ENCODE measurements at regions not wholly inside any gene's neighbourhood (a gene's known extent, or its start where the extent isn't known, plus 50 kb on each side); places are given as distances from the start of the nearest gene placed in this dataset.

- Histone ChIP-seq H3K9me3 (ENCODE audit: control insufficient read depth, insufficient read depth, low read depth, low read length) (no peaks in the 10 kb centered on the region), H3K36me3 (ENCODE audit: control insufficient read depth, insufficient read depth, low read length) (no peaks in the 10 kb centered on the region), H3K27me3 (ENCODE audit: control insufficient read depth, insufficient read depth, low read length) (peaks cover 4% of the 10 kb centered on the region), H4K20me1 (ENCODE audit: control insufficient read depth, extremely low read depth, insufficient read depth, low read length) (no peaks in the 10 kb centered on the region), H3K9ac (ENCODE audit: insufficient read depth, low read length) (no peak overlapping the region), H3K4me2 (ENCODE audit: extremely low read depth, insufficient read depth, low read length) (no peak overlapping the region), H3K79me2 (ENCODE audit: control insufficient read depth, insufficient read depth, low read length) (no peaks in the 10 kb centered on the region), H2AFZ (ENCODE audit: low read length) (no peak overlapping the region), H3K4me3 (replicated peaks in 1 of 4; ENCODE audit: control extremely low read depth in 1 of 4, insufficient read depth in 1 of 4, low read depth in 3 of 4, low read length in 4 of 4) (no peak overlapping the region), H3K4me1 (ENCODE audit: control insufficient read depth, extremely low read depth, insufficient read depth, low read length) (no peaks in the 10 kb centered on the region), H3K27ac (ENCODE audit: insufficient read depth, low read length) (no peak overlapping the region)
- no peak for DNase-seq (ENCODE audit: low read depth in 2 of 2)
- TF ChIP-seq CTCF (conservative IDR thresholded peaks at IDR 0.05 in 1 of 2, IDR thresholded peaks at IDR 0.05 in 1 of 2; ENCODE audit: low read depth in 1 of 2, low read length in 2 of 2) (no peak), EZH2 (IDR thresholded peaks at IDR 0.05; ENCODE audit: low read length, missing control alignments) (no peak)
Observed at GRCh38 chr15:69524296-69524695, 71.7 kb downstream of the RPLP1 start.

GRCh38 chr15:69524814-69525213 lies 72.2 kb downstream of the RPLP1 start:
- no peaks in the 10 kb centered on the region for H3K36me3 ChIP-seq (ENCODE audit: control insufficient read depth, insufficient read depth, low read length)
- H3K27ac ChIP-seq (ENCODE audit: insufficient read depth, low read length): no peak overlapping the region
- H2AFZ ChIP-seq (ENCODE audit: low read length): no peak overlapping the region
- TF ChIP-seq EZH2 (IDR thresholded peaks at IDR 0.05; ENCODE audit: low read length, missing control alignments) (no peak), CTCF (conservative IDR thresholded peaks at IDR 0.05 in 1 of 2, IDR thresholded peaks at IDR 0.05 in 1 of 2; ENCODE audit: low read depth in 1 of 2, low read length in 2 of 2) (no peak)
- H3K4me2 ChIP-seq (ENCODE audit: extremely low read depth, insufficient read depth, low read length): no peak overlapping the region
- no peak overlapping the region for H3K9ac ChIP-seq (ENCODE audit: insufficient read depth, low read length)
- H3K27me3 ChIP-seq (ENCODE audit: control insufficient read depth, insufficient read depth, low read length): peaks cover 4% of the 10 kb centered on the region
- H4K20me1 ChIP-seq (ENCODE audit: control insufficient read depth, extremely low read depth, insufficient read depth, low read length): no peaks in the 10 kb centered on the region
- no peaks in the 10 kb centered on the region for H3K9me3 ChIP-seq (ENCODE audit: control insufficient read depth, insufficient read depth, low read depth, low read length)
- H3K4me3 ChIP-seq (replicated peaks in 1 of 4; ENCODE audit: control extremely low read depth in 1 of 4, insufficient read depth in 1 of 4, low read depth in 3 of 4, low read length in 4 of 4): no peak overlapping the region
- DNase-seq (ENCODE audit: low read depth in 2 of 2): no peak
- H3K4me1 ChIP-seq (ENCODE audit: control insufficient read depth, extremely low read depth, insufficient read depth, low read length): no peaks in the 10 kb centered on the region
- no peaks in the 10 kb centered on the region for H3K79me2 ChIP-seq (ENCODE audit: control insufficient read depth, insufficient read depth, low read length)

GRCh38 chr15:69525543-69525942 lies 72.9 kb downstream of the RPLP1 start:
- Histone ChIP-seq H3K27me3 (ENCODE audit: control insufficient read depth, insufficient read depth, low read length) (peaks cover 4% of the 10 kb centered on the region), H3K36me3 (ENCODE audit: control insufficient read depth, insufficient read depth, low read length) (no peaks in the 10 kb centered on the region), H3K9me3 (ENCODE audit: control insufficient read depth, insufficient read depth, low read depth, low read length) (no peaks in the 10 kb centered on the region), H3K4me2 (ENCODE audit: extremely low read depth, insufficient read depth, low read length) (no peak overlapping the region), H3K27ac (ENCODE audit: insufficient read depth, low read length) (no peak overlapping the region), H3K4me3 (replicated peaks in 1 of 4; ENCODE audit: control extremely low read depth in 1 of 4, insufficient read depth in 1 of 4, low read depth in 3 of 4, low read length in 4 of 4) (no peak overlapping the region), H3K79me2 (ENCODE audit: control insufficient read depth, insufficient read depth, low read length) (no peaks in the 10 kb centered on the region), H2AFZ (ENCODE audit: low read length) (no peak overlapping the region), H4K20me1 (ENCODE audit: control insufficient read depth, extremely low read depth, insufficient read depth, low read length) (no peaks in the 10 kb centered on the region), H3K4me1 (ENCODE audit: control insufficient read depth, extremely low read depth, insufficient read depth, low read length) (no peaks in the 10 kb centered on the region), H3K9ac (ENCODE audit: insufficient read depth, low read length) (no peak overlapping the region)
- no peak for TF ChIP-seq CTCF (conservative IDR thresholded peaks at IDR 0.05 in 1 of 2, IDR thresholded peaks at IDR 0.05 in 1 of 2; ENCODE audit: low read depth in 1 of 2, low read length in 2 of 2)
- no peak for TF ChIP-seq EZH2 (IDR thresholded peaks at IDR 0.05; ENCODE audit: low read length, missing control alignments)
- DNase-seq (ENCODE audit: low read depth in 2 of 2): no peak
